ENCODE measurements at regions not wholly inside any gene's neighbourhood (a gene's known extent, or its start where the extent isn't known, plus 50 kb on each side); places are given as distances from the start of the nearest gene placed in this dataset.

GRCh38 chr6:113190170-113190569 is 667.0 kb upstream of the MARCKS start:
- TF ChIP-seq, protein P1, sequence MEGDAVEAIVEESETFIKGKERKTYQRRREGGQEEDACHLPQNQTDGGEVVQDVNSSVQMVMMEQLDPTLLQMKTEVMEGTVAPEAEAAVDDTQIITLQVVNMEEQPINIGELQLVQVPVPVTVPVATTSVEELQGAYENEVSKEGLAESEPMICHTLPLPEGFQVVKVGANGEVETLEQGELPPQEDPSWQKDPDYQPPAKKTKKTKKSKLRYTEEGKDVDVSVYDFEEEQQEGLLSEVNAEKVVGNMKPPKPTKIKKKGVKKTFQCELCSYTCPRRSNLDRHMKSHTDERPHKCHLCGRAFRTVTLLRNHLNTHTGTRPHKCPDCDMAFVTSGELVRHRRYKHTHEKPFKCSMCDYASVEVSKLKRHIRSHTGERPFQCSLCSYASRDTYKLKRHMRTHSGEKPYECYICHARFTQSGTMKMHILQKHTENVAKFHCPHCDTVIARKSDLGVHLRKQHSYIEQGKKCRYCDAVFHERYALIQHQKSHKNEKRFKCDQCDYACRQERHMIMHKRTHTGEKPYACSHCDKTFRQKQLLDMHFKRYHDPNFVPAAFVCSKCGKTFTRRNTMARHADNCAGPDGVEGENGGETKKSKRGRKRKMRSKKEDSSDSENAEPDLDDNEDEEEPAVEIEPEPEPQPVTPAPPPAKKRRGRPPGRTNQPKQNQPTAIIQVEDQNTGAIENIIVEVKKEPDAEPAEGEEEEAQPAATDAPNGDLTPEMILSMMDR (IDR thresholded peaks at IDR 0.05; ENCODE audit: insufficient read depth, low read depth, low read length) = no peak
- DNase-seq (ENCODE audit: low read depth) = no peak
- no peak overlapping the region for H3K4me3 ChIP-seq (ENCODE audit: low read depth, low read length)

GRCh38 chr6:113194090-113194489 is 663.1 kb upstream of the MARCKS start:
- no peak overlapping the region for H3K4me3 ChIP-seq (ENCODE audit: low read depth, low read length)
- TF ChIP-seq, protein P1 (IDR thresholded peaks at IDR 0.05; ENCODE audit: insufficient read depth, low read depth, low read length) = no peak
- no peak for DNase-seq (ENCODE audit: low read depth)

DNA sequence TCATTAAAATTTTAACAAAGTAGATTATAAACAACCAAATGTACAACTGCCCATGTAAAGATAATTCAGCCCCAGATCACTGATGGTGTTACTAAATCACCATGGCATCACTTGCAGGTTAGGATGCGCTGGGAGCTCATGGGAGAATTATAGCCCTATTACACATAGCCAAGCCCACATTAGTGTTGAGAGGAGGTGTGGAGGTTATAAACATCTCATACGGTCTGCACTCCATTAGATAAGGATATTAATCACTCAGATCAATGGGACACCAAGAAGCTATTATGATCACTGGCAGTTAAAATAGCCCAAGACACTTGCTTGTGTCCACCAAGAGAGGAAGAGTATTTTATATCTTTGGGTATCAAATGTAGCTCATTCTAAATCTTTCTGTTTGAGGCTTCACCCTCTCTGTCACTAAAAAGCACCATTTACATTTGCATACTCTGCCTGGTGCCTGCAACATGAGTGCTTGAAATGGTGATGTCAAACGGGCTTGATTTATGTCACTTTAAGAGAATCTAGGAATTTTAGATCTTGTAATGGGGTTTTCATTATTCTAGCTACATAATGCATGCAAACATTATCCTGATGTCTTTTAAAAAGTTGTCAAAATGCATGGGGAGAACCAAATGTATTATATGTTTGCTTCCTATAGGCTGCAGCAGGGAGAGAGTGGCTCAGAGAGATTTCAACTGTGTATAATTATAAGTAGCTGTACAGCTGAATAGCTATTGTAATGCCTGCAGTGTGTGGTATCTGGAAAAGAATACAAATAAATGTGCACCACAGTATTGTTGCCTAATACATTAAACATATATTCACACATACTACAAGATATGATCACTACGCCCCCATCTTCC is 654.1 kb upstream of the MARCKS start:
- H3K4me3 ChIP-seq (ENCODE audit: low read depth, low read length) = no peak overlapping the region
- TF ChIP-seq, protein P1 (IDR thresholded peaks at IDR 0.05; ENCODE audit: insufficient read depth, low read depth, low read length) = no peak
- no peak for DNase-seq (ENCODE audit: low read depth)

DNA sequence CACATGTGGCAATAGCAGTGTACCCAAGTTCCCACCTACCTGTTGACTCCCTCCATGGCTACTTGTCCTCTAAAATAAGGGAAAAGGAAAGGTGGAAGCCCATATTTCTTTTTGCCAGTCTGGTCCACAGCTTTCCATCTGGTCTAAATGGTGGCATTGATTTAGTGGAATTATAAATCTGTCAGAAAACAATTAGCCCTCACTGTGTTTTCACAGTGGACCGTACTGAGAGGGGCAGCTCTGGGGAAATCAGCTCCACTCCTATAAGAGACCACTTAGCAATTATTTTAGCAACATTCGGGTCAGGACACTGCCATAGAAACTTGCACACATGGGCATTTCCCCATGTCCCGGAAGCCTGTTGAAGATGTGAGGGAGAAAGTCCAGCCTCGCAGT is 653.4 kb upstream of the MARCKS start:
- no peak overlapping the region for H3K4me3 ChIP-seq (ENCODE audit: low read depth, low read length)
- TF ChIP-seq, protein P1 (IDR thresholded peaks at IDR 0.05; ENCODE audit: insufficient read depth, low read depth, low read length) = no peak
- no peak for DNase-seq (ENCODE audit: low read depth)

DNA sequence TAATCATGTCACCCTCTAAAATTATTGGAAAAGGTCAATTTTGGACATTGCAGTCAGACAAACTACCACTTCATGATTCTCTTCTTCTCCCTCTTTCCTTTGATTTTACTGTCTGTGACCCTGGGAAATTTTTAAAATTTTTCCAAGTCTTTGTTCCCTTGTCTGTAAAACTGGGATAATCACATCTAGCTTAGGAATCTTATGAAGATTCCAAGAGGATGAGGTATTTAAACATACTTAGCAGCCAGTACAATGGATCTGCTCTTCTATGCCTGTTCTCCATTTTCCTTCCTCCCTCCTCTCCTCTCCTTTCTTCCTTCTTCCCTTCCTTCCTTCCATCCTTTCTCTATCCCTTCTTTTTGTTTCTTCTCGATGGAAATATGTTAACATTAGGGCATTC is 651.6 kb upstream of the MARCKS start:
- TF ChIP-seq, protein P1 (IDR thresholded peaks at IDR 0.05; ENCODE audit: insufficient read depth, low read depth, low read length) = no peak
- DNase-seq (ENCODE audit: low read depth) = no peak
- H3K4me3 ChIP-seq (ENCODE audit: low read depth, low read length) = no peak overlapping the region

DNA sequence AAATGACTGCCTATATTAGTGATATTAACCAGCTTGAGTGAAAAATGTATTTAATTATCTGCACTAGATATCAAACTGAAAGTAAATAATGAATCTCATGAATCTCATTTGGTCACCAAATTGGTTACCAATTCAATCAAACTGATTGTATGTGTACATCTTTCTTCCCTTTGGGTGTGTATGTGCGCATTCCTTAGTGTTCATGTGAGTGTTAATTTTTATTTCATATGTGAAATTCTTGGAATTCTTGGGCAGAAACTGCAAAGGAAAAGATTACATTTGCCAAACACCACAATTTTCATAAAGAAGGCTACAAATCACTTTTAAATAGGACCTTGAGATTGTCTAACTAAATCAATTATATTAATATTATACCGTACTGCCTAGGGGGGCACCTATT is 648.4 kb upstream of the MARCKS start:
- TF ChIP-seq, protein P1 (IDR thresholded peaks at IDR 0.05; ENCODE audit: insufficient read depth, low read depth, low read length) = no peak
- no peak for DNase-seq (ENCODE audit: low read depth)
- no peak overlapping the region for H3K4me3 ChIP-seq (ENCODE audit: low read depth, low read length)

- DNase-seq (ENCODE audit: low read depth) = no peak
- TF ChIP-seq, protein P1 (IDR thresholded peaks at IDR 0.05; ENCODE audit: insufficient read depth, low read depth, low read length) = no peak
- no peak overlapping the region for H3K4me3 ChIP-seq (ENCODE audit: low read depth, low read length)
These were observed 647.8 kb upstream of the MARCKS start for GRCh38 chr6:113209315-113209714.

All from fibroblast of villous mesenchyme (primary cell).